ENCODE measurements at regions not wholly inside any gene's neighbourhood (a gene's known extent, or its start where the extent isn't known, plus 50 kb on each side); places are given as distances from the start of the nearest gene placed in this dataset.

DNA sequence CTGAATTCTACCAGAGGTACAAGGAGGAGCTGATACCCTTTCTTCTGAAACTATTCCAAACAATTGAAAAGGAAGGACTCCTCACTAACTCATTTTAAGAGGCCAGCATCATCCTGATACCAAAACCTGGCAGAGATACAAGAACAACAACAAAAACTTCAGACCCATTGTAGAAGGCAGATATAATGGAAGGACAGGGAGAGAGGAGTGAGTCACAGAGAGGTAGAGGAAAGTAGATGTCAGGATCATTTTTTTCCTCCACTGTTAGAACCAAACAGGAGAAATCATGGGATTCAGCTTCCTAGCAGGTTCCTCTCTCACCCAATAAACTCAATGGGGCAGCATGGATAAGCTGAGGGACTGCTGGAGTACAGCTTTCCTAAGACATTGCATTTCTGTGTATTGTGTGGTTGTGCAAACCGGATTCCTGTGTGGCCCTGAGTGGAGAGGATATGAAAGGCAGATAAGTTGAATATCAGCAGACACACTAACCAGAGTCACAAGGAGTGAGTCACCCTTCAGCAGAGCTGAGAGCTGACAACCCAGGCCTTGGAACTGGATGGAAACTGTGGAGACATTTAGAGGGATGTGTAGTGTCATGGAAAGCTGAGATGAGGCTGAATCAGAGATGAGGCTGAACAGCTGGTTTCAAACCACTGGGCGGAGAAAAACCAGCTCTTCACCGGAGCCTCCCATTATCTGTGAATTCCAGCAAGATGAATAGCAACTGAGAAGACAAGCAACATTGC lies 60.9 kb upstream of the MMADHC start (continued):
- TF ChIP-seq SMC3 (IDR thresholded peaks at IDR 0.05; ENCODE audit: low read depth, low read length) (no peak), MXI1 (IDR thresholded peaks at IDR 0.05; ENCODE audit: low read depth, low read length) (no peak), CTCF (IDR thresholded peaks at IDR 0.05) (peak; percentile 20; the same call in 1 of the 2 replicates), FOXJ3 (CRISPR knock-in tag; IDR thresholded peaks at IDR 0.05) (no peak), EP300 (IDR thresholded peaks at IDR 0.05; ENCODE audit: borderline replicate concordance in 1 of 2, low read depth in 1 of 2, low read length in 1 of 2) (peak; percentile 59 to 74), RAD21 (IDR thresholded peaks at IDR 0.05; ENCODE audit: low read length) (no peak), ELF1 (IDR thresholded peaks at IDR 0.05) (no peak), EZH2phosphoT487 (IDR thresholded peaks at IDR 0.05; ENCODE audit: borderline replicate concordance, low read depth) (no peak), SIN3A (IDR thresholded peaks at IDR 0.05; ENCODE audit: borderline replicate concordance, low read depth, low read length) (peak; percentile 76; the same call in 1 of the 2 replicates), FOSL2 (IDR thresholded peaks at IDR 0.05; ENCODE audit: borderline replicate concordance, low read depth) (peak; percentile 94), YY1 (IDR thresholded peaks at IDR 0.05; ENCODE audit: low read depth) (no peak), RXRA (IDR thresholded peaks at IDR 0.05; ENCODE audit: borderline replicate concordance, low read depth) (peak; percentile 17; the same call in 1 of the 2 replicates), REST (IDR thresholded peaks at IDR 0.05; ENCODE audit: low read depth, low read length) (peak; percentile 47; the same call in 1 of the 2 replicates)
- TF ChIP-seq, protein P1, sequence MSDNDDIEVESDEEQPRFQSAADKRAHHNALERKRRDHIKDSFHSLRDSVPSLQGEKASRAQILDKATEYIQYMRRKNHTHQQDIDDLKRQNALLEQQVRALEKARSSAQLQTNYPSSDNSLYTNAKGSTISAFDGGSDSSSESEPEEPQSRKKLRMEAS (IDR thresholded peaks at IDR 0.05; ENCODE audit: low read depth) = peak; percentile 51; the same call in 1 of the 2 replicates
- TF ChIP-seq, protein P2, sequence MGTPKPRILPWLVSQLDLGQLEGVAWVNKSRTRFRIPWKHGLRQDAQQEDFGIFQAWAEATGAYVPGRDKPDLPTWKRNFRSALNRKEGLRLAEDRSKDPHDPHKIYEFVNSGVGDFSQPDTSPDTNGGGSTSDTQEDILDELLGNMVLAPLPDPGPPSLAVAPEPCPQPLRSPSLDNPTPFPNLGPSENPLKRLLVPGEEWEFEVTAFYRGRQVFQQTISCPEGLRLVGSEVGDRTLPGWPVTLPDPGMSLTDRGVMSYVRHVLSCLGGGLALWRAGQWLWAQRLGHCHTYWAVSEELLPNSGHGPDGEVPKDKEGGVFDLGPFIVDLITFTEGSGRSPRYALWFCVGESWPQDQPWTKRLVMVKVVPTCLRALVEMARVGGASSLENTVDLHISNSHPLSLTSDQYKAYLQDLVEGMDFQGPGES (IDR thresholded peaks at IDR 0.05; ENCODE audit: low read depth, low read length) = no peak
